Glutamatergic neuron (in vitro differentiated cells): ENCODE measurements at regions not wholly inside any gene's neighbourhood (a gene's known extent, or its start where the extent isn't known, plus 50 kb on each side); places are given as distances from the start of the nearest gene placed in this dataset.

Experiments used
- DNase-seq: peaks from one replicate; pipeline ENCODE4 v3.0.0; 2022
- H3K27ac Mint-ChIP-seq: one replicate; pipeline ENCODE4 v1.8.0; 2020; ENCODE audit warnings: mild to moderate bottlenecking, mixed read lengths, inconsistent platforms; ENCODE audit not compliant: unreplicated experiment
- H3K27me3 Mint-ChIP-seq: one replicate; pipeline ENCODE4 v1.8.0; 2020; ENCODE audit warnings: mild to moderate bottlenecking, moderate library complexity, mixed read lengths, inconsistent platforms; ENCODE audit not compliant: unreplicated experiment
- H3K36me3 Mint-ChIP-seq: one replicate; pipeline ENCODE4 v1.8.0; 2020; ENCODE audit warnings: mild to moderate bottlenecking, mixed read lengths, inconsistent platforms; ENCODE audit not compliant: unreplicated experiment
- H3K4me1 Mint-ChIP-seq: one replicate; pipeline ENCODE4 v1.8.0; 2020; ENCODE audit warnings: mild to moderate bottlenecking, low read depth, mixed read lengths, inconsistent platforms; ENCODE audit not compliant: unreplicated experiment
- H3K4me3 Mint-ChIP-seq: one replicate; pipeline ENCODE4 v1.8.0; 2020; ENCODE audit warnings: mild to moderate bottlenecking, mixed read lengths, inconsistent platforms; ENCODE audit not compliant: unreplicated experiment
- H3K9me3 Mint-ChIP-seq: one replicate; pipeline ENCODE4 v1.8.0; 2020; ENCODE audit warnings: mild to moderate bottlenecking, moderate library complexity, mixed read lengths, inconsistent platforms; ENCODE audit not compliant: unreplicated experiment
- TF ChIP-seq, protein P1 (sequence below): fragments of 200-600 bp; sonication (generic); IDR thresholded peaks from one replicate; pipeline ENCODE4 v1.5.0; 2021; ENCODE audit not compliant: partially characterized antibody, unreplicated experiment

DNA sequence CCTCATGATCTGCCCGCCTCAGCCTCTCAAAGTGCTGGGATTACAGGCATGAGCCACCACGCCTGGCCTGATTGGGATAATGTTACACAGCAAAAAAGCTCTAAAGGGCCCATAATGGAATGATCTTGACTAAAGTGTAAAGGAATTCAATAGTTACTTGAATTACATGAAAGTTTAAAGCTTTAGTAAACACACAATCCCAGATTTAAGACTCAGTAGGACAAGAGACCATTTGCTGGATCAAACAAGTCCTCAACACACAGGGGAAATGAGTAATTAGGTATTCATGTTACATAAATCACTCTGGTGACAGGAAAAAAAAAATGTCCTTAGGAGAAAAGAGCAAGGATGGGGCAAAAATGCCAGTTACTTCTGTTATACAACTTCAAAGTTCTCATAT lies 762.9 kb upstream of the AMELY start:
- H3K27ac Mint-ChIP-seq: no peak overlapping the region
- H3K36me3 Mint-ChIP-seq: no peaks in the 10 kb centered on the region
- H3K4me3 Mint-ChIP-seq: no peak overlapping the region
- TF ChIP-seq, protein P1, sequence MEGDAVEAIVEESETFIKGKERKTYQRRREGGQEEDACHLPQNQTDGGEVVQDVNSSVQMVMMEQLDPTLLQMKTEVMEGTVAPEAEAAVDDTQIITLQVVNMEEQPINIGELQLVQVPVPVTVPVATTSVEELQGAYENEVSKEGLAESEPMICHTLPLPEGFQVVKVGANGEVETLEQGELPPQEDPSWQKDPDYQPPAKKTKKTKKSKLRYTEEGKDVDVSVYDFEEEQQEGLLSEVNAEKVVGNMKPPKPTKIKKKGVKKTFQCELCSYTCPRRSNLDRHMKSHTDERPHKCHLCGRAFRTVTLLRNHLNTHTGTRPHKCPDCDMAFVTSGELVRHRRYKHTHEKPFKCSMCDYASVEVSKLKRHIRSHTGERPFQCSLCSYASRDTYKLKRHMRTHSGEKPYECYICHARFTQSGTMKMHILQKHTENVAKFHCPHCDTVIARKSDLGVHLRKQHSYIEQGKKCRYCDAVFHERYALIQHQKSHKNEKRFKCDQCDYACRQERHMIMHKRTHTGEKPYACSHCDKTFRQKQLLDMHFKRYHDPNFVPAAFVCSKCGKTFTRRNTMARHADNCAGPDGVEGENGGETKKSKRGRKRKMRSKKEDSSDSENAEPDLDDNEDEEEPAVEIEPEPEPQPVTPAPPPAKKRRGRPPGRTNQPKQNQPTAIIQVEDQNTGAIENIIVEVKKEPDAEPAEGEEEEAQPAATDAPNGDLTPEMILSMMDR: no peak
- no peaks in the 10 kb centered on the region for H3K4me1 Mint-ChIP-seq
- H3K27me3 Mint-ChIP-seq: peaks cover 1% of the 10 kb centered on the region
- H3K9me3 Mint-ChIP-seq: peaks cover 2% of the 10 kb centered on the region
- no peak for DNase-seq

DNA sequence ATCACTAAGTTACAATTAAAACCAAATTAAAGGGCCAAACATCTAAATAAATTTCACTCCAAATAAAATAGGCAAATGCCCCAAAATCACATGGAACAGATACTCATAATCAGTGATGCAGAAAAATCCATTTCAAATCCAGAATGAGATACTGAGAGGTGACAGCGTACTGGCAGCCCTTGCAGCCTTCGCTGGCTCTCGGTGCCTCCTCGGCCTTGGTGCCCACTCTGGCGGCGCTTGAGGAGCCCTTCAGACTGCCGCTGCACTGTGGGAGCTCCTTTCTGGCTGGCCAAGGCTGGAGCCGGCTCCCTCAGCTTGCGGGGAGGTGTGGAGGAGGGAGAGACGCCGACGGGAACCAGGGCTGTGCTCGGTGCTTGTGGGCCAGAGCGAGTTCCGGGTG lies 761.2 kb upstream of the AMELY start:
- no peak for DNase-seq
- Mint-ChIP-seq H3K4me3 (no peak overlapping the region), H3K36me3 (no peaks in the 10 kb centered on the region), H3K27ac (no peak overlapping the region), H3K27me3 (peaks cover 1% of the 10 kb centered on the region), H3K9me3 (no peaks in the 10 kb centered on the region), H3K4me1 (no peaks in the 10 kb centered on the region)
- TF ChIP-seq, protein P1: no peak

DNA sequence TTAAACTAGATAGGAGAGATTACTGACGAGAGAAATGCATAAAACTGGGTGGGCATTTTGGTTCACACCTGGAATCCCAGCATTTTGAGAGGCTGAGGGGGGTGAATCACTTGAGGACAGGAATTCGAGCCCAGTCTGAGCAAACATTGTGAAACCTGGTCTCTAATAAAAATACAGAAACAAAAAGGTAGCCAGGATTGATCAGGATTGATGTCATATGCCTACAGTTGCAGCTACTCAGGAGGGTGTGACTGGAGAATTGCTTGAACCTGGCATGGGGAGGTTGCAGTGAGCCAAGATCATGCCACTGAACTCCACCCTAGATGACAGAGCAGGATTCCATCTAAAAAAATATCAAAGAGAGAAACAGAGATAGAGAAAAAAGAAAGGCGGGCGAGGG lies 751.7 kb upstream of the AMELY start:
- Mint-ChIP-seq H3K36me3 (no peaks in the 10 kb centered on the region), H3K27me3 (peaks cover 2% of the 10 kb centered on the region), H3K27ac (no peak overlapping the region), H3K4me1 (peaks cover 4% of the 10 kb centered on the region), H3K4me3 (no peak overlapping the region), H3K9me3 (no peaks in the 10 kb centered on the region)
- DNase-seq: no peak
- TF ChIP-seq, protein P1: no peak

DNA sequence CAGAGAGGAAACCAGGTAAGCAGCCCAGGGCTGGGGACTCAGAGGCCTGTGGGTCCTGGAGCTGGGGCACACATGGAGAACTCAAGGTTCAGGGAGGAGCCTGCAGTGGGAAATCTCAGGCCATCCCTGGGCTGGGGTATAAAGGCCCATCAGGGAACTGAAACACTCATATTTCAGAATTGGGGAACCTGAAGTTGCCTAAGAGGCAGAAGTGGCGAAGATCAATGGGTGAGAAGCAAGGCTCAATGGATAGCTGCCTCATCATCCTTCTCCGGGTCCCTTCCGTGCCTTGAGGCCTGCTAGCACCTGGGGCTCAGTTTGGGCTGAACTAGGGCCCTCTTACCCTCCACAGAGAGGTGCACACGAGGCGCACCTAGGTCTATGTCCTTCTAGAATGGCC lies 747.5 kb upstream of the AMELY start:
- no peaks in the 10 kb centered on the region for H3K4me1 Mint-ChIP-seq
- peaks cover 2% of the 10 kb centered on the region for H3K27me3 Mint-ChIP-seq
- TF ChIP-seq, protein P1: no peak
- peaks cover 2% of the 10 kb centered on the region for H3K9me3 Mint-ChIP-seq
- H3K4me3 Mint-ChIP-seq: no peak overlapping the region
- no peak for DNase-seq
- no peak overlapping the region for H3K27ac Mint-ChIP-seq
- no peaks in the 10 kb centered on the region for H3K36me3 Mint-ChIP-seq

DNA sequence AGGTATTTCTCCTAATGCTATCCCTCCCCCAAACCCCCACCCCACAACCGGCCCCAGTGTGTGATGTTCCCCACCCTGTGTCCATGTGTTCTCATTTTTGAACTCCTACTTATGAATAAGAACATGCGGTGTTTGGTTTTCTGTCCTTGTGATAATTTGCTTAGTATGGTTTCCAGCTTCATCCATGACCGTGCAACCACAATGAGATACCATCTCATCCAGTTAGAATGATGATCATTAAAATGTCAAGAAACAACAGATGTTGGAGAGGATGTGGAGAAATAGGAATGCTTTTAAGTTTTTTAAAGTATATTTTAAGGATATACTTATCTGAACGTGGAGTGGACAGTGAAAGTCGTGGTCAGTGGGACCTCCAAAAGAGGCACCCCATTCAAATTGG lies 745.0 kb upstream of the AMELY start:
- H3K9me3 Mint-ChIP-seq: peaks cover 2% of the 10 kb centered on the region
- TF ChIP-seq, protein P1: no peak
- H3K4me3 Mint-ChIP-seq: no peak overlapping the region
- H3K36me3 Mint-ChIP-seq: no peaks in the 10 kb centered on the region
- no peak overlapping the region for H3K27ac Mint-ChIP-seq
- peaks cover 2% of the 10 kb centered on the region for H3K27me3 Mint-ChIP-seq
- DNase-seq: no peak
- no peaks in the 10 kb centered on the region for H3K4me1 Mint-ChIP-seq
